ENCODE measurements at regions not wholly inside any gene's neighbourhood (a gene's known extent, or its start where the extent isn't known, plus 50 kb on each side); places are given as distances from the start of the nearest gene placed in this dataset.

DNA sequence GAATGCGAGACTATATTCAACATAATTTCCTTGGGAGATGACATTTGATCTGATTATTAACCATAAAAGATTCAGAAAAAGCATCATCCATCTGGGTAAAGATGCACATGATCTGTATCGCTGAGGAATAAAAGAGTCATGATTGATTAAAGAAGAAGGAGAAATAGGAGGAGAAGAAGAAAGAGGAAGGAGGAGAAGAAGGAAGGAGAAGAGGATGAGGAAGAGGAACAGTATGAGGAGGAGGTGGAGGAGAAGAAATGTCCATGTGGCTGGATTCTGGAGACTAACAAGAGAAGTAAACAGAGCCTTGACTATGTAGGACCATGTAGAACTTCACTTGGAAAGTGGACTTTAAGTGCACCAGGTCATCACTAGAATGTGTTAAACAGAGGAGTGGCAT is 947.4 kb downstream of the LRFN5 start:
- H3K27me3 ChIP-seq (replicated peaks in 1 of 7): no peaks in the 10 kb centered on the region
- H3K36me3 ChIP-seq: no peaks in the 10 kb centered on the region
- no peak for DNase-seq
- H3K4me1 ChIP-seq: no peaks in the 10 kb centered on the region
- no peak for TF ChIP-seq POLR2A (IDR thresholded peaks at IDR 0.05)
- TF ChIP-seq POLR2AphosphoS5 (IDR thresholded peaks at IDR 0.05): no peak
- TF ChIP-seq, protein P1, sequence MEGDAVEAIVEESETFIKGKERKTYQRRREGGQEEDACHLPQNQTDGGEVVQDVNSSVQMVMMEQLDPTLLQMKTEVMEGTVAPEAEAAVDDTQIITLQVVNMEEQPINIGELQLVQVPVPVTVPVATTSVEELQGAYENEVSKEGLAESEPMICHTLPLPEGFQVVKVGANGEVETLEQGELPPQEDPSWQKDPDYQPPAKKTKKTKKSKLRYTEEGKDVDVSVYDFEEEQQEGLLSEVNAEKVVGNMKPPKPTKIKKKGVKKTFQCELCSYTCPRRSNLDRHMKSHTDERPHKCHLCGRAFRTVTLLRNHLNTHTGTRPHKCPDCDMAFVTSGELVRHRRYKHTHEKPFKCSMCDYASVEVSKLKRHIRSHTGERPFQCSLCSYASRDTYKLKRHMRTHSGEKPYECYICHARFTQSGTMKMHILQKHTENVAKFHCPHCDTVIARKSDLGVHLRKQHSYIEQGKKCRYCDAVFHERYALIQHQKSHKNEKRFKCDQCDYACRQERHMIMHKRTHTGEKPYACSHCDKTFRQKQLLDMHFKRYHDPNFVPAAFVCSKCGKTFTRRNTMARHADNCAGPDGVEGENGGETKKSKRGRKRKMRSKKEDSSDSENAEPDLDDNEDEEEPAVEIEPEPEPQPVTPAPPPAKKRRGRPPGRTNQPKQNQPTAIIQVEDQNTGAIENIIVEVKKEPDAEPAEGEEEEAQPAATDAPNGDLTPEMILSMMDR (IDR thresholded peaks at IDR 0.05 in 8 of 11, conservative IDR thresholded peaks at IDR 0.05 in 3 of 11): no peak
- intact Hi-C loops (cut with DNase I; ENCODE audit: low total_unique reads): no loop called here
- no peak overlapping the region for H3K27ac ChIP-seq
- peaks cover 0 to under 1% (median 0%) of the 10 kb centered on the region in 8 donors for H3K9me3 ChIP-seq
- H3K4me3 ChIP-seq: no peak overlapping the region
- 89 to 94% (median 93%) methylated on average over 2 of the region's 2 CpGs for WGBS, 5 donors

GRCh38 chr14:42550310-42550709 is 943.6 kb downstream of the LRFN5 start:
- intact Hi-C loops (cut with DNase I; ENCODE audit: low total_unique reads): no loop called here
- H3K4me1 ChIP-seq: no peaks in the 10 kb centered on the region
- H3K27ac ChIP-seq: no peak overlapping the region
- no peak for DNase-seq
- no peak for TF ChIP-seq POLR2AphosphoS5 (IDR thresholded peaks at IDR 0.05)
- TF ChIP-seq, protein P1 (IDR thresholded peaks at IDR 0.05 in 8 of 11, conservative IDR thresholded peaks at IDR 0.05 in 3 of 11): no peak
- no peak for TF ChIP-seq POLR2A (IDR thresholded peaks at IDR 0.05)
- H3K9me3 ChIP-seq: no peaks in the 10 kb centered on the region
- H3K27me3 ChIP-seq (replicated peaks in 1 of 7): no peaks in the 10 kb centered on the region
- H3K4me3 ChIP-seq: no peak overlapping the region
- H3K36me3 ChIP-seq: no peaks in the 10 kb centered on the region

DNA sequence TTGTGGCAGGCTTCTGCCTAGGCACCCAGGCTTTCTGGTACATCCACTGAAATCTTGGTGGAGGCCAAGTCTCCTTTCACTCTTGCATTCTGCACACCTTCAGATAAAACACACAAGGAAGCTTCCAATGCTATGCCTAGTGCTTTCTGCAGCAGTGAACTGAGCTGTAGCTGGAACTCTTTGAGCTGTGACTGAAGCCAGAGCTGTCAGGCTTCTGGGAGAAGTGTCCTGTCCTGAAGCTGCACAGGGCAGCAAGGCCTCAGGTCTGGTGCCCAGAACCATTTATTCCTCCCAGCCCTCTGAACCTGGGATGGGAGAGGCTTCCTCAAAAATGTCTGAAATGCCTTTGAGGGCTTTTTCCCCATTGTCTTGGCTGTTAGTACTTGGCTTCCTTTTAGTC is 941.7 kb downstream of the LRFN5 start:
- intact Hi-C loops (cut with DNase I; ENCODE audit: low total_unique reads): no loop called here
- no peak overlapping the region for H3K27ac ChIP-seq
- H3K4me1 ChIP-seq: no peaks in the 10 kb centered on the region
- no peaks in the 10 kb centered on the region for H3K9me3 ChIP-seq
- H3K36me3 ChIP-seq: no peaks in the 10 kb centered on the region
- H3K4me3 ChIP-seq: no peak overlapping the region
- no peaks in the 10 kb centered on the region for H3K27me3 ChIP-seq (replicated peaks in 1 of 7)
- TF ChIP-seq POLR2AphosphoS5 (IDR thresholded peaks at IDR 0.05) (no peak), POLR2A (IDR thresholded peaks at IDR 0.05) (no peak)
- TF ChIP-seq, protein P1 (IDR thresholded peaks at IDR 0.05 in 8 of 11, conservative IDR thresholded peaks at IDR 0.05 in 3 of 11): no peak
- DNase-seq: no peak

- no peaks in the 10 kb centered on the region for H3K27me3 ChIP-seq (replicated peaks in 1 of 7)
- H3K4me1 ChIP-seq: no peaks in the 10 kb centered on the region
- intact Hi-C loops (cut with DNase I; ENCODE audit: low total_unique reads): no loop called here
- H3K27ac ChIP-seq: no peak overlapping the region
- DNase-seq: no peak
- 46 to 78% (median 74%) methylated on average over 2 of the region's 2 CpGs for WGBS, 5 donors
- H3K4me3 ChIP-seq: no peak overlapping the region
- TF ChIP-seq, protein P1 (IDR thresholded peaks at IDR 0.05 in 8 of 11, conservative IDR thresholded peaks at IDR 0.05 in 3 of 11): no peak
- no peak for TF ChIP-seq POLR2AphosphoS5 (IDR thresholded peaks at IDR 0.05)
- TF ChIP-seq POLR2A (IDR thresholded peaks at IDR 0.05): no peak
- H3K9me3 ChIP-seq: no peaks in the 10 kb centered on the region
- no peaks in the 10 kb centered on the region for H3K36me3 ChIP-seq
These were observed 939.0 kb downstream of the LRFN5 start for GRCh38 chr14:42545636-42546035.

Measured in spleen (tissue), 11 donors.